SK-N-SH (cell line): ENCODE measurements at regions not wholly inside any gene's neighbourhood (a gene's known extent, or its start where the extent isn't known, plus 50 kb on each side); places are given as distances from the start of the nearest gene placed in this dataset.

Experiments used
- CTCF ChIP-seq: fragments of 200-600 bp; sonication (generic); IDR thresholded peaks from 2 replicates; pipeline ENCODE4 v1.6.1; 2017; ENCODE audit warnings: antibody characterized with exemption, mild to moderate bottlenecking, moderate library complexity
- ELF1 ChIP-seq: IDR thresholded peaks from 2 replicates; pipeline ENCODE4 v1.4.0; 2012
- GABPA ChIP-seq: IDR thresholded peaks from 2 replicates; pipeline ENCODE4 v1.4.0; 2012; ENCODE audit warnings: low read depth, mild to moderate bottlenecking
- IRF3 ChIP-seq: fragments of 150-350 bp; IDR thresholded peaks from 2 replicates; pipeline ENCODE4 v1.6.1; 2016; ENCODE audit warnings: mild to moderate bottlenecking, low read depth, low read length
- MAX ChIP-seq: IDR thresholded peaks from 2 replicates; pipeline ENCODE4 v1.4.0; 2012; ENCODE audit warnings: low read depth
- POLR2AphosphoS5 ChIP-seq: IDR thresholded peaks from 2 replicates; pipeline ENCODE4 v1.6.1; 2012; ENCODE audit warnings: low read depth, low read length
- REST ChIP-seq: IDR thresholded peaks from 2 replicates; pipeline ENCODE4 v1.6.1; 2012; ENCODE audit warnings: mild to moderate bottlenecking, low read depth, low read length, moderate library complexity
- SIN3A ChIP-seq: IDR thresholded peaks from 2 replicates; pipeline ENCODE4 v1.6.1; 2012; ENCODE audit warnings: low read depth, mild to moderate bottlenecking, low read length, moderate library complexity, borderline replicate concordance
- TCF12 ChIP-seq: IDR thresholded peaks from 2 replicates; pipeline ENCODE4 v1.4.0; 2012
- USF2 ChIP-seq: fragments of 150-350 bp; IDR thresholded peaks from 2 replicates; pipeline ENCODE4 v1.6.1; 2017; ENCODE audit warnings: antibody characterized with exemption, low read length, low read depth, borderline replicate concordance
- YY1 ChIP-seq: IDR thresholded peaks from 2 replicates; pipeline ENCODE4 v1.4.0; 2012; ENCODE audit warnings: low read depth, mild to moderate bottlenecking

- TF ChIP-seq CTCF (no peak), USF2 (no peak), SIN3A (no peak), IRF3 (no peak), REST (no peak), MAX (no peak), POLR2AphosphoS5 (no peak), ELF1 (no peak), TCF12 (no peak), YY1 (no peak), GABPA (no peak)
Observed at GRCh38 chr18:43805646-43806194, 528.4 kb upstream of the SYT4 start.
